IMR-90 (cell line): ENCODE measurements at regions not wholly inside any gene's neighbourhood (a gene's known extent, or its start where the extent isn't known, plus 50 kb on each side); places are given as distances from the start of the nearest gene placed in this dataset.

Experiments
- ATAC-seq: fragments of 200-7000 bp; cut with Tn5 transposase; 2 replicates; pipeline ENCODE4 v1.9.1; 2020; ENCODE audit warnings: low read depth, mild to moderate bottlenecking, moderate library complexity
- BruUV-seq: library from RNA; stranded (reverse); fragments of 400-500 nt; replicated peaks from 2 replicates; lab custom pipeline; 2021; lab: Mats Ljungman, UMichigan
- CTCF ChIA-PET: fragments of 300-600 bp; formaldehyde crosslinking; extraction: SDS; loops from one replicate; lab custom pipeline; 2021; ENCODE audit warnings: antibody characterized with exemption; lab: Yijun Ruan, JAX
- POLR2A ChIA-PET: fragments of 300-600 bp; sonication (Branson Sonifier 250); formaldehyde crosslinking; loops from one replicate; lab custom pipeline; 2022; ENCODE audit warnings: antibody characterized with exemption; ENCODE audit not compliant: unreplicated experiment; lab: Charles Lee
- DNase-seq: peaks from one replicate; pipeline ENCODE4 v3.0.0; 2013
- H2AFZ ChIP-seq: replicated peaks from 2 replicates; pipeline ENCODE3; 2013; ENCODE audit warnings: low read length, mild to moderate bottlenecking; ENCODE audit not compliant: poor library complexity
- H2AK5ac ChIP-seq: 2 replicates; pipeline ENCODE4 v1.6.1; 2013; ENCODE audit warnings: low read depth, low read length, inconsistent platforms
- H2AK9ac ChIP-seq: replicated peaks from 2 replicates; pipeline ENCODE3; 2013; ENCODE audit warnings: mild to moderate bottlenecking, low read depth, low read length, moderate library complexity; ENCODE audit not compliant: poor library complexity
- H2BK120ac ChIP-seq: 2 replicates; pipeline ENCODE4 v1.6.1; 2013; ENCODE audit warnings: low read depth, low read length, inconsistent platforms
- H2BK15ac ChIP-seq: 3 replicates; pipeline ENCODE4 v1.6.1; 2013; ENCODE audit warnings: low read depth, low read length, inconsistent platforms
- H2BK20ac ChIP-seq: 2 replicates; pipeline ENCODE4 v1.6.1; 2013; ENCODE audit warnings: low read depth, mild to moderate bottlenecking, inconsistent platforms, low read length, moderate library complexity
- H2BK5ac ChIP-seq: 2 replicates; pipeline ENCODE4 v1.6.1; 2013; ENCODE audit warnings: mild to moderate bottlenecking, low read depth, low read length, inconsistent platforms; ENCODE audit not compliant: poor library complexity, severe bottlenecking
- H3K14ac ChIP-seq: replicated peaks from 2 replicates; pipeline ENCODE4 v1.6.1; 2013; ENCODE audit warnings: low read depth, low read length, inconsistent platforms
- H3K18ac ChIP-seq: 2 replicates; pipeline ENCODE4 v1.6.1; 2013; ENCODE audit warnings: low read depth, low read length, control low read depth
- H3K23ac ChIP-seq: 2 replicates; pipeline ENCODE4 v1.6.1; 2013; ENCODE audit warnings: low read depth, low read length, inconsistent platforms
- H3K27ac ChIP-seq: 2 replicates; pipeline ENCODE4 v1.5.1; 2013; ENCODE audit warnings: mild to moderate bottlenecking, control low read depth, low read length; ENCODE audit not compliant: insufficient read depth
- H3K27me3 ChIP-seq: 2 replicates; pipeline ENCODE4 v1.6.1; 2013; ENCODE audit warnings: low read length; ENCODE audit not compliant: control insufficient read depth, insufficient read depth
- H3K36me3 ChIP-seq: 2 replicates; pipeline ENCODE4 v1.6.1; 2013; ENCODE audit warnings: low read length, mixed read lengths; ENCODE audit not compliant: control insufficient read depth, insufficient read depth
- H3K4ac ChIP-seq: 2 replicates; pipeline ENCODE4 v1.6.1; 2013; ENCODE audit warnings: low read depth, low read length, inconsistent platforms
- H3K4me1 ChIP-seq: 2 replicates; pipeline ENCODE4 v1.6.1; 2013; ENCODE audit warnings: low read length, mixed read lengths; ENCODE audit not compliant: control insufficient read depth, insufficient read depth
- H3K4me2 ChIP-seq: 2 replicates; pipeline ENCODE4 v1.6.1; 2013; ENCODE audit warnings: low read depth, mild to moderate bottlenecking, control low read depth, low read length, moderate library complexity
- H3K4me3 ChIP-seq: 2 replicates; pipeline ENCODE4 v1.5.1; 2013; ENCODE audit warnings: low read depth, mild to moderate bottlenecking, control low read depth, low read length, moderate library complexity; ENCODE audit not compliant: insufficient read depth
- H3K56ac ChIP-seq: 2 replicates; pipeline ENCODE4 v1.6.1; 2013; ENCODE audit warnings: low read length, inconsistent platforms; ENCODE audit not compliant: insufficient read depth; ENCODE audit errors: extremely low read depth
- H3K79me1 ChIP-seq, 2 experiments: 2 replicates each; pipeline ENCODE4 v1.6.1; 2013; ENCODE audit warnings: low read length in 2 of 2, inconsistent platforms in 1 of 2, low read depth in 1 of 2
- H3K9ac ChIP-seq: 2 replicates; pipeline ENCODE4 v1.6.1; 2013; ENCODE audit warnings: low read depth, low read length, control low read depth
- H3K9me1 ChIP-seq: 2 replicates; pipeline ENCODE4 v1.6.1; 2013; ENCODE audit warnings: low read length, inconsistent platforms; ENCODE audit not compliant: insufficient read depth
- H3K9me3 ChIP-seq: 2 replicates; pipeline ENCODE4 v1.6.1; 2013; ENCODE audit warnings: low read length; ENCODE audit not compliant: control insufficient read depth, insufficient read depth
- H4K20me1 ChIP-seq: 2 replicates; pipeline ENCODE4 v1.6.1; 2013; ENCODE audit warnings: low read length, inconsistent platforms; ENCODE audit not compliant: insufficient read depth
- H4K5ac ChIP-seq: 2 replicates; pipeline ENCODE4 v1.6.1; 2013; ENCODE audit warnings: mild to moderate bottlenecking, low read depth, low read length, control low read depth
- H4K8ac ChIP-seq, 2 experiments: 2 replicates each; pipeline ENCODE4 v1.6.1; 2013; ENCODE audit warnings: low read depth in 2 of 2, low read length in 2 of 2, control low read depth in 1 of 2, inconsistent platforms in 1 of 2
- H4K91ac ChIP-seq: 2 replicates; pipeline ENCODE4 v1.6.1; 2013; ENCODE audit warnings: low read depth, low read length, inconsistent platforms; ENCODE audit not compliant: insufficient read depth
- whole genome bisulfite sequencing, 2 experiments: methylation state at CpG; one replicate each; pipeline versions ENCODE4 v1.1.5 to v1.1.7; 2013; ENCODE audit warnings: missing lambda C conversion rate in 2 of 2; ENCODE audit not compliant: insufficient read length in 1 of 2; ENCODE audit errors: extremely low coverage in 2 of 2; 5-methylcytosine and 5-hydroxymethylcytosine counted together
- dilution Hi-C: fragments of 300-500 bp; cut with HindIII; formaldehyde crosslinking; loops from one replicate; pipeline ENCODE4 v1.14.3; 2018; ENCODE audit warnings: low sequenced_read_pairs; ENCODE audit not compliant: unreplicated experiment
- in situ Hi-C: fragments of 300-500 bp; cut with MboI; formaldehyde crosslinking; loops from 3 replicates; pipeline ENCODE4 v1.14.3; 2019; ENCODE audit warnings: low sequenced_read_pairs, inconsistent platforms, mixed read lengths
- intact Hi-C: fragments of 100-400 bp; cut with micrococcal nuclease; formaldehyde crosslinking; loops from 2 replicates; pipeline ENCODE4 v1.10.0; 2022
- TF ChIP-seq, protein P1 (sequence below): conservative IDR thresholded peaks from 2 replicates; pipeline ENCODE4 v1.5.1; 2012; ENCODE audit warnings: mild to moderate bottlenecking, low read depth, low read length, improper control_type of control experiment
- TF ChIP-seq, protein P2 (sequence below): fragments of 150-350 bp; IDR thresholded peaks from 2 replicates; pipeline ENCODE4 v1.6.1; 2016; ENCODE audit warnings: low read depth, mild to moderate bottlenecking, low read length, moderate library complexity, borderline replicate concordance

GRCh38 chr2:122516775-122517174 is 761.3 kb downstream of the TSN start:
- no peaks in the 10 kb centered on the region for H3K9me1 ChIP-seq
- ATAC-seq: no peak
- no peaks in the 10 kb centered on the region for H4K20me1 ChIP-seq
- H3K27me3 ChIP-seq: no peaks in the 10 kb centered on the region
- TF ChIP-seq, protein P1, sequence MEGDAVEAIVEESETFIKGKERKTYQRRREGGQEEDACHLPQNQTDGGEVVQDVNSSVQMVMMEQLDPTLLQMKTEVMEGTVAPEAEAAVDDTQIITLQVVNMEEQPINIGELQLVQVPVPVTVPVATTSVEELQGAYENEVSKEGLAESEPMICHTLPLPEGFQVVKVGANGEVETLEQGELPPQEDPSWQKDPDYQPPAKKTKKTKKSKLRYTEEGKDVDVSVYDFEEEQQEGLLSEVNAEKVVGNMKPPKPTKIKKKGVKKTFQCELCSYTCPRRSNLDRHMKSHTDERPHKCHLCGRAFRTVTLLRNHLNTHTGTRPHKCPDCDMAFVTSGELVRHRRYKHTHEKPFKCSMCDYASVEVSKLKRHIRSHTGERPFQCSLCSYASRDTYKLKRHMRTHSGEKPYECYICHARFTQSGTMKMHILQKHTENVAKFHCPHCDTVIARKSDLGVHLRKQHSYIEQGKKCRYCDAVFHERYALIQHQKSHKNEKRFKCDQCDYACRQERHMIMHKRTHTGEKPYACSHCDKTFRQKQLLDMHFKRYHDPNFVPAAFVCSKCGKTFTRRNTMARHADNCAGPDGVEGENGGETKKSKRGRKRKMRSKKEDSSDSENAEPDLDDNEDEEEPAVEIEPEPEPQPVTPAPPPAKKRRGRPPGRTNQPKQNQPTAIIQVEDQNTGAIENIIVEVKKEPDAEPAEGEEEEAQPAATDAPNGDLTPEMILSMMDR: no peak
- TF ChIP-seq, protein P2, sequence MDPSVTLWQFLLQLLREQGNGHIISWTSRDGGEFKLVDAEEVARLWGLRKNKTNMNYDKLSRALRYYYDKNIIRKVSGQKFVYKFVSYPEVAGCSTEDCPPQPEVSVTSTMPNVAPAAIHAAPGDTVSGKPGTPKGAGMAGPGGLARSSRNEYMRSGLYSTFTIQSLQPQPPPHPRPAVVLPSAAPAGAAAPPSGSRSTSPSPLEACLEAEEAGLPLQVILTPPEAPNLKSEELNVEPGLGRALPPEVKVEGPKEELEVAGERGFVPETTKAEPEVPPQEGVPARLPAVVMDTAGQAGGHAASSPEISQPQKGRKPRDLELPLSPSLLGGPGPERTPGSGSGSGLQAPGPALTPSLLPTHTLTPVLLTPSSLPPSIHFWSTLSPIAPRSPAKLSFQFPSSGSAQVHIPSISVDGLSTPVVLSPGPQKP: no peak
- no peaks in the 10 kb centered on the region for H3K79me1 ChIP-seq
- WGBS, 2 experiments: no CpG with 5 or more reads among the region's 2 CpGs
- H3K4me1 ChIP-seq: no peaks in the 10 kb centered on the region
- H2BK20ac ChIP-seq: no peak overlapping the region
- H4K5ac ChIP-seq: no peak overlapping the region
- no peak for DNase-seq
- no peak overlapping the region for H2BK5ac ChIP-seq
- no peak overlapping the region for H3K4ac ChIP-seq
- CTCF ChIA-PET: no interaction called here
- no peak overlapping the region for H2AK9ac ChIP-seq
- intact Hi-C loops: no loop called here
- H4K91ac ChIP-seq: no peak overlapping the region
- no peaks in the 10 kb centered on the region for H3K36me3 ChIP-seq
- no peak overlapping the region for H3K18ac ChIP-seq
- H3K56ac ChIP-seq: no peak overlapping the region
- in situ Hi-C loops: no loop called here
- no TSS peak for BruUV-seq
- no peak overlapping the region for H2BK15ac ChIP-seq
- no peak overlapping the region for H3K14ac ChIP-seq
- H3K4me2 ChIP-seq: no peak overlapping the region
- H4K8ac ChIP-seq: no peak overlapping the region
- H2AFZ ChIP-seq: no peak overlapping the region
- no peak overlapping the region for H2AK5ac ChIP-seq
- H3K23ac ChIP-seq: no peak overlapping the region
- dilution Hi-C loops: no loop called here
- H3K9me3 ChIP-seq: peaks cover 4% of the 10 kb centered on the region; the same call in 1 of the 2 replicates
- no peak overlapping the region for H3K27ac ChIP-seq
- H2BK120ac ChIP-seq: no peak overlapping the region
- H3K9ac ChIP-seq: no peak overlapping the region
- POLR2A ChIA-PET: no interaction called here
- no peak overlapping the region for H3K4me3 ChIP-seq
